A673 (cell line): ENCODE measurements at regions not wholly inside any gene's neighbourhood (a gene's known extent, or its start where the extent isn't known, plus 50 kb on each side); places are given as distances from the start of the nearest gene placed in this dataset.
A peak's percentile ranks its signal among the peaks of the same experiment; 100 is the strongest.

Experiments used
- BruUV-seq: library from RNA; stranded (reverse); fragments of 400-500 nt; replicated peaks from 2 replicates; lab custom pipeline; 2021; lab: Mats Ljungman, UMichigan
- CTCF ChIA-PET: fragments of 300-600 bp; sonication (Branson Sonifier 250); formaldehyde crosslinking; loops from one replicate; lab custom pipeline; 2022; ENCODE audit warnings: antibody characterized with exemption; lab: Charles Lee
- POLR2A ChIA-PET: fragments of 300-600 bp; sonication (Branson Sonifier 250); formaldehyde crosslinking; loops from one replicate; lab custom pipeline; 2022; ENCODE audit warnings: antibody characterized with exemption; ENCODE audit not compliant: low non-redundant PET; lab: Charles Lee
- DNase-seq: peaks from one replicate; pipeline ENCODE4 v3.0.0-alpha.2; 2015; ENCODE audit warnings: low spot score
- H3K27ac ChIP-seq: fragments of 200-600 bp; sonication (generic); 2 replicates; pipeline ENCODE4 v1.5.1; 2016; ENCODE audit warnings: mixed run types, low read depth, mild to moderate bottlenecking, mixed read lengths, antibody characterized with exemption, low read length; ENCODE audit not compliant: poor library complexity, severe bottlenecking
- H3K27me3 ChIP-seq: fragments of 200-600 bp; sonication (generic); replicated peaks from 2 replicates; pipeline ENCODE4 v1.6.1; 2017; ENCODE audit warnings: mixed run types, low read depth, mild to moderate bottlenecking, mixed read lengths, antibody characterized with exemption, low read length; ENCODE audit not compliant: insufficient read depth, poor library complexity
- H3K36me3 ChIP-seq: fragments of 200-600 bp; sonication (generic); 2 replicates; pipeline ENCODE4 v1.6.1; 2016; ENCODE audit warnings: mixed run types, mild to moderate bottlenecking, mixed read lengths, antibody characterized with exemption, low read length; ENCODE audit not compliant: insufficient read depth, poor library complexity, severe bottlenecking
- H3K4me1 ChIP-seq: fragments of 200-600 bp; sonication (generic); 2 replicates; pipeline ENCODE4 v1.6.1; 2017; ENCODE audit warnings: mixed run types, mild to moderate bottlenecking, mixed read lengths, antibody characterized with exemption, low read length; ENCODE audit not compliant: insufficient read depth, poor library complexity, severe bottlenecking
- H3K4me3 ChIP-seq: fragments of 200-600 bp; sonication (generic); 2 replicates; pipeline ENCODE4 v1.5.1; 2016; ENCODE audit warnings: low read depth, mixed run types, mild to moderate bottlenecking, mixed read lengths, low read length; ENCODE audit not compliant: poor library complexity, severe bottlenecking
- H3K9me3 ChIP-seq: fragments of 200-600 bp; sonication (generic); 2 replicates; pipeline ENCODE4 v1.6.1; 2016; ENCODE audit warnings: mixed run types, low read depth, mild to moderate bottlenecking, mixed read lengths, antibody characterized with exemption, low read length; ENCODE audit not compliant: poor library complexity, severe bottlenecking
- CTCF ChIP-seq: fragments of 300-800, 200-600 bp; sonication (generic); conservative IDR thresholded peaks from 2 replicates; pipeline ENCODE4 v1.5.1; 2017; ENCODE audit warnings: low read depth, mild to moderate bottlenecking, antibody characterized with exemption, low read length, moderate library complexity, mixed read lengths
- EZH2 ChIP-seq: fragments of 200-600 bp; sonication (generic); IDR thresholded peaks from 2 replicates; pipeline ENCODE4 v1.6.1; 2017; ENCODE audit warnings: borderline replicate concordance, low read depth, mild to moderate bottlenecking, mixed read lengths, antibody characterized with exemption, low read length; ENCODE audit not compliant: poor library complexity, severe bottlenecking
- intact Hi-C: fragments of 100-400 bp; cut with micrococcal nuclease; formaldehyde crosslinking; loops from one replicate; pipeline ENCODE4 v1.10.0; 2022; ENCODE audit not compliant: unreplicated experiment

- TF ChIP-seq CTCF (no peak), EZH2 (no peak)
- no peak overlapping the region for H3K27ac ChIP-seq
- POLR2A ChIA-PET = no interaction called here
- no peak overlapping the region for H3K4me3 ChIP-seq
- CTCF ChIA-PET = no interaction called here
- H3K27me3 ChIP-seq = no peaks in the 10 kb centered on the region
- DNase-seq = no peak
- peaks cover 34% of the 10 kb centered on the region for H3K4me1 ChIP-seq
- H3K9me3 ChIP-seq = no peaks in the 10 kb centered on the region
- intact Hi-C loops = no loop called here
- no TSS peak for BruUV-seq
- no peaks in the 10 kb centered on the region for H3K36me3 ChIP-seq
Measured at GRCh38 chr2:215620528-215620927, 184.7 kb upstream of the FN1 start.

DNA sequence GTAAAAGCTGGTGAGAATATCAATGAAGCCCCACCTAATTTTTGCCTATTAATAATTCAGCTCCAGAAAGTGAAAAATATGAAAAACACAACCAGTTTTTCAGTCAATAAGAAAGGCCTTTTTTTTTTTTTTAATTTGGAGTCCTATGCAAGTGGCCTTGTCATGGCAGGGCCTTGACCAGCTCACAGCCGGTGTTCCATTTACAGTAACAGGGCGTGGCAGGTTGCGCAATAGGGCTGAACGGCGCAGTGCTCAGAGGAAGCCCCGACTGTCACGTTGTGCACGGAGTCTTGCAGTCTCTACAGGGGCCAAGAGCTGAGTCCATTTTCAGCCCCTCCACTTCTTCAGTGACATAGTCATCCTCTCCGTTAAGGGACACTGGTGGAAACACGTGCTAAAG is 184.1 kb upstream of the FN1 start:
- DNase-seq = no peak
- H3K9me3 ChIP-seq = no peaks in the 10 kb centered on the region
- POLR2A ChIA-PET = no interaction called here
- H3K27me3 ChIP-seq = no peaks in the 10 kb centered on the region
- CTCF ChIA-PET = no interaction called here
- peaks cover 29% of the 10 kb centered on the region for H3K4me1 ChIP-seq
- BruUV-seq = no TSS peak
- TF ChIP-seq EZH2 (no peak), CTCF (no peak)
- peak overlapping the region; percentile 1 for H3K27ac ChIP-seq
- H3K4me3 ChIP-seq = peak overlapping the region; percentile 10
- H3K36me3 ChIP-seq = no peaks in the 10 kb centered on the region
- intact Hi-C loops = no loop called here

DNA sequence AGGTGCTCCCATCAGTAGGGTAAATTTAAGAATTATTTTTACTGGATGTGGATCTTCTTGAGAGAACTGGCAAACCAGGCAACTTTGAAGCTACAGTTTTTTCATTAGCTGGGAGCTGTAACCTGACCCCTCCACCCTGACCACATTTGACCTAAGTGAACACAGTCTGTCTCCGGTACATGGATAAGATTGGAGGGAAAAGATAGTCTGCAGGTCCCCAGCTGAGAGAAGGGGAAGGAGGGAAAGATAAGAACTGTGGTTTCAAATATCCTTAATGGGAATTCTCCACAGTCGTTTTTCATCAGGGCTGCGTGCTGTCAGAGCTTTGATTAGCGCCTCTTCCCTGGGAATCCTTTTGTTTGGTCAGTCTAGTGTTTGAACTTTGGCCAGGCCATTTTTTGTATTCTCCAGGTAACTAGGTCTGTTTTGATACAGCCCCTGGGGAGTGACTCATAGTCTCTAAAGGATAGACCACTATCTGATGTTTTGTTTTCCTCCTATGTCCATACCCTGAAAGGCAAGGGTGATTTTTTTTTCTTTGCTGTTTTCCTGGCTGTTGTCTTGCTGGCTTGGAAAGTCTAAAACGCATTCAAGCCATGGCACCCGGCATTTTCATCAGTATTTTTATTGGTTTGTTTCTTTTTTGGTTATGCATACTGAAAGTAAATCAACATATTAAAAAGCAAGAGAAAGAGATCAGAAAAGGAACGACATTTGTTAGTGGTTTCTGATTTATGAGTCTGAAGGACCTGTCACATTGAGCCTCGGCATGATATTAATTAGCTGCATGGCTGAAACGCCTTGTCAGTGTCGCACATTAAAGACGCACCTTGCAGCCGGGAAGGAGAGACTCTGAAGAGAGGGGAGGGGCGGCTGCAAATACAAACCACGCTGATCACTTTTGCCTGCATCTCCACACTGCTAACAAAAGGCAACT is 183.4 kb upstream of the FN1 start:
- intact Hi-C loops = no loop called here
- POLR2A ChIA-PET = no interaction called here
- Histone ChIP-seq H3K4me3 (peak overlapping the region; percentile 10), H3K27me3 (no peaks in the 10 kb centered on the region), H3K4me1 (peaks cover 23% of the 10 kb centered on the region), H3K9me3 (no peaks in the 10 kb centered on the region), H3K36me3 (no peaks in the 10 kb centered on the region), H3K27ac (peak overlapping the region; percentile 41)
- TF ChIP-seq CTCF (no peak), EZH2 (no peak)
- CTCF ChIA-PET = no interaction called here
- no TSS peak for BruUV-seq
- DNase-seq = peak; percentile 81
